ENCODE measurements at regions not wholly inside any gene's neighbourhood (a gene's known extent, or its start where the extent isn't known, plus 50 kb on each side); places are given as distances from the start of the nearest gene placed in this dataset.

- WGBS (ENCODE audit: insufficient coverage), result 87% methylated on average over 3 of the region's 5 CpGs
- DNase-seq (ENCODE audit: low read depth in 4 of 6, low spot score in 6 of 6), result no peak
Observed at GRCh38 chr2:80830891-80831290, 526.3 kb upstream of the LRRTM1 start.

DNA sequence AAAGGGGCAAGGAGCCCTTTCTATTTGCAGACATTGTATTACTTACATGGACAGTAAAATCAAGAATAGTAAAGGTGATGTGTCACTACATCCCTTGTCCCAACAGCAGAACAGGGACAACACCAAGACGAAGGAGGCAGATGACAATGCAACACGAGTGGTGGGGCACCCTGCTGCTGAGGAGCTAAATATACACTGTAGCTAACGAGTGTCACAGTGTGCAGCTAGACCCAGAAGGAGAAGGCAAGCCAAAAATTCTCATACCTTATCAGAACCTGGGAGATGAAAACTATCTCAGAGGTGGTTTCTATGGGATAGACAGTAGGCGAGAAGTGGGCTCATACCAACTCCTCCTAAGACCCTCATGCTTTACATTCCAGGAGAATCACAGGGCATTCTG is 518.4 kb upstream of the LRRTM1 start:
- no peaks in the 10 kb centered on the region for H3K36me3 ChIP-seq (ENCODE audit: control insufficient read depth, insufficient read depth, low read length)
- H3K9me3 ChIP-seq (ENCODE audit: control insufficient read depth, insufficient read depth, low read length), result no peaks in the 10 kb centered on the region
- H3K27me3 ChIP-seq (ENCODE audit: control insufficient read depth, insufficient read depth, low read length), result no peaks in the 10 kb centered on the region
- DNase-seq (ENCODE audit: low read depth in 4 of 6, low spot score in 6 of 6), result no peak
- no peaks in the 10 kb centered on the region for H3K4me1 ChIP-seq (ENCODE audit: control insufficient read depth, insufficient read depth, low read length)
- H3K27ac ChIP-seq (ENCODE audit: low read depth, low read length), result no peak overlapping the region
- H3K4me3 ChIP-seq (ENCODE audit: low read depth, low read length), result no peak overlapping the region
- 86% methylated on average over 1 of the region's 4 CpGs for WGBS (ENCODE audit: insufficient coverage)

More at GRCh38 chr2:80830891-80831290, 526.3 kb upstream of the LRRTM1 start:
- no peaks in the 10 kb centered on the region for H3K27me3 ChIP-seq (ENCODE audit: control insufficient read depth, insufficient read depth, low read length)
- no peaks in the 10 kb centered on the region for H3K36me3 ChIP-seq (ENCODE audit: control insufficient read depth, insufficient read depth, low read length)
- H3K4me3 ChIP-seq (ENCODE audit: low read depth, low read length), result no peak overlapping the region
- no peaks in the 10 kb centered on the region for H3K9me3 ChIP-seq (ENCODE audit: control insufficient read depth, insufficient read depth, low read length)
- no peak overlapping the region for H3K27ac ChIP-seq (ENCODE audit: low read depth, low read length)
- no peaks in the 10 kb centered on the region for H3K4me1 ChIP-seq (ENCODE audit: control insufficient read depth, insufficient read depth, low read length)

- no peak overlapping the region for H3K27ac ChIP-seq (ENCODE audit: low read depth, low read length)
- no peaks in the 10 kb centered on the region for H3K27me3 ChIP-seq (ENCODE audit: control insufficient read depth, insufficient read depth, low read length)
- no peaks in the 10 kb centered on the region for H3K36me3 ChIP-seq (ENCODE audit: control insufficient read depth, insufficient read depth, low read length)
- WGBS (ENCODE audit: insufficient coverage), result 63% methylated on average over 1 of the region's 1 CpG
- no peaks in the 10 kb centered on the region for H3K9me3 ChIP-seq (ENCODE audit: control insufficient read depth, insufficient read depth, low read length)
- DNase-seq (ENCODE audit: low read depth in 4 of 6, low spot score in 6 of 6), result no peak
- H3K4me3 ChIP-seq (ENCODE audit: low read depth, low read length), result no peak overlapping the region
- H3K4me1 ChIP-seq (ENCODE audit: control insufficient read depth, insufficient read depth, low read length), result no peaks in the 10 kb centered on the region
Observed at GRCh38 chr2:80815259-80815658, 510.7 kb upstream of the LRRTM1 start.

DNA sequence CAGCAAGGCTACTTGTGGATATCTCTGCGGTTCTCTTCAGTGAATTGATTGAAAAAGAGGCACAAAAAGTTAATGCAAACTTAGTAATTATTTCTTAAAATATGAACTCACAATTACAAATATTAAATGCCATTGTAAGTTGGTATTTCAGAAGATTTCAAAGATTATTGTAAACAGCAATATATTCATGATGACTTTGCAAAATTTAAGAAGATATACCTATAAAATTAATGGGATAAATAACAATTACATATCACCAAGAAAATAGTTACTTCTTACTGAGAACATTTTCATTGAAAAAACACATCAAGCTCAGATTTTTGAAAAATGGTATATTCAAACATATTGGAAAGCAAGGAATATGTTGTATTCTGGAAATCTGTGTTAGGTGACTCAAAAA is 482.0 kb upstream of the LRRTM1 start:
- no CpG with 5 or more reads among the region's 1 CpG for WGBS (ENCODE audit: insufficient coverage)
- DNase-seq (ENCODE audit: low read depth in 4 of 6, low spot score in 6 of 6), result no peak
- Histone ChIP-seq H3K9me3 (ENCODE audit: control insufficient read depth, insufficient read depth, low read length) (no peaks in the 10 kb centered on the region), H3K27ac (ENCODE audit: low read depth, low read length) (no peak overlapping the region), H3K4me1 (ENCODE audit: control insufficient read depth, insufficient read depth, low read length) (no peaks in the 10 kb centered on the region), H3K27me3 (ENCODE audit: control insufficient read depth, insufficient read depth, low read length) (no peaks in the 10 kb centered on the region), H3K4me3 (ENCODE audit: low read depth, low read length) (no peak overlapping the region), H3K36me3 (ENCODE audit: control insufficient read depth, insufficient read depth, low read length) (no peaks in the 10 kb centered on the region)

GRCh38 chr2:80778704-80779103 is 474.2 kb upstream of the LRRTM1 start:
- H3K4me1 ChIP-seq (ENCODE audit: control insufficient read depth, insufficient read depth, low read length), result no peaks in the 10 kb centered on the region
- H3K36me3 ChIP-seq (ENCODE audit: control insufficient read depth, insufficient read depth, low read length), result no peaks in the 10 kb centered on the region
- no peak overlapping the region for H3K27ac ChIP-seq (ENCODE audit: low read depth, low read length)
- no peaks in the 10 kb centered on the region for H3K27me3 ChIP-seq (ENCODE audit: control insufficient read depth, insufficient read depth, low read length)
- H3K9me3 ChIP-seq (ENCODE audit: control insufficient read depth, insufficient read depth, low read length), result no peaks in the 10 kb centered on the region
- no peak overlapping the region for H3K4me3 ChIP-seq (ENCODE audit: low read depth, low read length)
- no peak for DNase-seq (ENCODE audit: low read depth in 4 of 6, low spot score in 6 of 6)

DNA sequence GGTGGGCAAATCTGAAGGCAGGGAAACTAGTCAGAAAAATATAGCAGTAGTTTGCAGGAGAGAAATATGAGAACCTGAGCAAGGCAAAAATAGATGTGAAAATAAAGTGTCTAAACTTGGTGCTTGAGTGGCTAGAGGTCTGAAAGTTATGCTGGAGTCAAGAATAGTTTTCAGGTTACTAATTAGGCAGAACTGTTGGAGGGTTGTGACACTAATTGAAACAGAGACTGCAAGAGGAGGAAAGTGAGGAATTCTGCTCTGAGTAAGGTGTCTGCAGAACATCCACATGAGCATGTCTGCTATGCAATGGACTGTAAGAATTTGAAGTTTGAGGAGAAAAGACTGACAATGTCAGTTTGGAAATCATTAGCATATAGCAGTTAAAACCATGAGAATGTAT is 444.0 kb upstream of the LRRTM1 start:
- H3K27ac ChIP-seq (ENCODE audit: low read depth, low read length), result no peak overlapping the region
- H3K9me3 ChIP-seq (ENCODE audit: control insufficient read depth, insufficient read depth, low read length), result no peaks in the 10 kb centered on the region
- H3K36me3 ChIP-seq (ENCODE audit: control insufficient read depth, insufficient read depth, low read length), result no peaks in the 10 kb centered on the region
- H3K4me3 ChIP-seq (ENCODE audit: low read depth, low read length), result no peak overlapping the region
- no peaks in the 10 kb centered on the region for H3K4me1 ChIP-seq (ENCODE audit: control insufficient read depth, insufficient read depth, low read length)
- H3K27me3 ChIP-seq (ENCODE audit: control insufficient read depth, insufficient read depth, low read length), result no peaks in the 10 kb centered on the region
- no peak for DNase-seq (ENCODE audit: low read depth in 4 of 6, low spot score in 6 of 6)

DNA sequence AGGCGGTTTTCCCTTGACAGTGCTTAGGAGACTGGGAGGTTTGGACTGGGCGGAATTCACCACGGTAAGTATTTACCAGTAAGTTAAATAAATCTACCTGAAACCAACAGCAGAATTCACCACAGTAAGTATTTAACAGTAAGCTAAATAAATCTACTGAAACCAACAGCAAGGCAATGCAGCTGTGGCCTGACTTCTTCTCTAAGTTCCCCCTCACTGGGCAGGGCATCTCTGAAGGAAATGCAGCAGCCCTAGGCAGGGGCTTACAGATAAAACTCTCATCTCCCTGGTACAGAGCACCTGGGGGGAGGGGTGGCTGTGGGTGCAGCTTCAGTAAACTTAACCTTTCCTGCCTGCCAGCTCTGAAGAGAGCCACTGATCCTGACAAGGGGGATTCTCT is 432.5 kb upstream of the LRRTM1 start:
- Histone ChIP-seq H3K9me3 (ENCODE audit: control insufficient read depth, insufficient read depth, low read length) (peaks cover 1% of the 10 kb centered on the region), H3K27me3 (ENCODE audit: control insufficient read depth, insufficient read depth, low read length) (no peaks in the 10 kb centered on the region), H3K27ac (ENCODE audit: low read depth, low read length) (no peak overlapping the region), H3K4me3 (ENCODE audit: low read depth, low read length) (no peak overlapping the region), H3K4me1 (ENCODE audit: control insufficient read depth, insufficient read depth, low read length) (no peaks in the 10 kb centered on the region), H3K36me3 (ENCODE audit: control insufficient read depth, insufficient read depth, low read length) (no peaks in the 10 kb centered on the region)
- no CpG with 5 or more reads among the region's 3 CpGs for WGBS (ENCODE audit: insufficient coverage)
- DNase-seq (ENCODE audit: low read depth in 4 of 6, low spot score in 6 of 6), result no peak

GRCh38 chr2:80725001-80725400 is 420.4 kb upstream of the LRRTM1 start:
- H3K4me3 ChIP-seq (ENCODE audit: low read depth, low read length), result no peak overlapping the region
- H3K27ac ChIP-seq (ENCODE audit: low read depth, low read length), result no peak overlapping the region

GRCh38 chr2:80722803-80723202 is 418.3 kb upstream of the LRRTM1 start:
- H3K4me3 ChIP-seq (ENCODE audit: low read depth, low read length), result no peak overlapping the region
- H3K4me1 ChIP-seq (ENCODE audit: control insufficient read depth, insufficient read depth, low read length), result no peaks in the 10 kb centered on the region
- H3K9me3 ChIP-seq (ENCODE audit: control insufficient read depth, insufficient read depth, low read length), result no peaks in the 10 kb centered on the region
- H3K36me3 ChIP-seq (ENCODE audit: control insufficient read depth, insufficient read depth, low read length), result no peaks in the 10 kb centered on the region
- H3K27ac ChIP-seq (ENCODE audit: low read depth, low read length), result no peak overlapping the region
- no peak for DNase-seq (ENCODE audit: low read depth in 4 of 6, low spot score in 6 of 6)
- H3K27me3 ChIP-seq (ENCODE audit: control insufficient read depth, insufficient read depth, low read length), result no peaks in the 10 kb centered on the region
- WGBS (ENCODE audit: insufficient coverage), result 100% methylated on average over 1 of the region's 2 CpGs

More at GRCh38 chr2:80725001-80725400, 420.4 kb upstream of the LRRTM1 start:
- no peaks in the 10 kb centered on the region for H3K36me3 ChIP-seq (ENCODE audit: control insufficient read depth, insufficient read depth, low read length)
- no peaks in the 10 kb centered on the region for H3K4me1 ChIP-seq (ENCODE audit: control insufficient read depth, insufficient read depth, low read length)
- DNase-seq (ENCODE audit: low read depth in 4 of 6, low spot score in 6 of 6), result no peak
- WGBS (ENCODE audit: insufficient coverage), result no CpG with 5 or more reads among the region's 1 CpG
- no peaks in the 10 kb centered on the region for H3K27me3 ChIP-seq (ENCODE audit: control insufficient read depth, insufficient read depth, low read length)
- no peaks in the 10 kb centered on the region for H3K9me3 ChIP-seq (ENCODE audit: control insufficient read depth, insufficient read depth, low read length)

DNA sequence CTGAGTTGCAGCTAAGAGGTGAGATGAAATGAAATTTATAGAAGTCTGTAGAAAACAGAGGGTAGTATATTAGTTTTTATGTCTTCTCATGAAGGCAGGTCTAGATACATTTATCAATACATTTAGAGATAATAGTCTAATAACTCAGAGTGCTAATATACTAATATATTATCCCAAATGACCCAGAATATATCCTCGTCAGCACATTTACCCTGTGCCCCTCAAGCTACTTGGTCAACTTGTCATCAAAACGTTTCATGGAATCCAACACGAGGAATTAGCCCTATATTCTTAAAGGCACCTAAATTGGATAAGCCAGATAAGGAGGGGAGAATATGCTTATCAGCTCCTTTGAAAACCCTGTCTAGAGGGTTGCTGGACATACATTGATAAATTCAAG is 415.1 kb upstream of the LRRTM1 start:
- no peak overlapping the region for H3K4me3 ChIP-seq (ENCODE audit: low read depth, low read length)
- no peaks in the 10 kb centered on the region for H3K4me1 ChIP-seq (ENCODE audit: control insufficient read depth, insufficient read depth, low read length)
- no peaks in the 10 kb centered on the region for H3K27me3 ChIP-seq (ENCODE audit: control insufficient read depth, insufficient read depth, low read length)
- WGBS (ENCODE audit: insufficient coverage), result no CpG with 5 or more reads among the region's 3 CpGs
- H3K36me3 ChIP-seq (ENCODE audit: control insufficient read depth, insufficient read depth, low read length), result no peaks in the 10 kb centered on the region
- no peaks in the 10 kb centered on the region for H3K9me3 ChIP-seq (ENCODE audit: control insufficient read depth, insufficient read depth, low read length)
- H3K27ac ChIP-seq (ENCODE audit: low read depth, low read length), result no peak overlapping the region
- no peak for DNase-seq (ENCODE audit: low read depth in 4 of 6, low spot score in 6 of 6)
